Lower leg skin (tissue), 4 donors: ENCODE measurements at regions not wholly inside any gene's neighbourhood (a gene's known extent, or its start where the extent isn't known, plus 50 kb on each side); places are given as distances from the start of the nearest gene placed in this dataset.
"Not testable (repeated sequence)": the region's sequence is repeated elsewhere in the genome, so short reads cannot be mapped to it uniquely, and the experiment has no call there.

ENCODE experiments used
- DNase-seq, 2 donors: peaks; one replicate each; pipeline ENCODE4 v3.0.0-alpha.2; 2019; ENCODE audit warnings: low spot score in 2 of 2
- H3K4me3 ChIP-seq: fragments of 200-600 bp; sonication (generic); 2 replicates; pipeline ENCODE4 v1.5.1; 2017; ENCODE audit warnings: mild to moderate bottlenecking, low read depth; ENCODE audit not compliant: poor library complexity, severe bottlenecking
- POLR2A ChIP-seq, 2 donors: fragments of 450-650 bp; IDR thresholded peaks; one replicate each; pipeline ENCODE4 v1.6.1; 2016 to 2017; ENCODE audit warnings: antibody characterized with exemption in 2 of 2, mild to moderate bottlenecking in 1 of 2, moderate library complexity in 1 of 2
- WGBS, 2 donors: methylation state at CpG; one replicate each; pipeline ENCODE4 v1.1.5; 2018; 5-methylcytosine and 5-hydroxymethylcytosine counted together
- intact Hi-C: fragments of 100-400 bp; cut with DNase I; formaldehyde crosslinking; loops from one replicate; pipeline ENCODE4 v1.15.0; 2023; ENCODE audit warnings: low total_unique reads
- TF ChIP-seq, protein P1 (sequence below), 3 donors: fragments of 450-650 bp; IDR thresholded peaks; one replicate each; pipeline ENCODE4 v1.5.1; 2016; ENCODE audit warnings: antibody characterized with exemption in 3 of 3, mild to moderate bottlenecking in 3 of 3, moderate library complexity in 2 of 3

DNA sequence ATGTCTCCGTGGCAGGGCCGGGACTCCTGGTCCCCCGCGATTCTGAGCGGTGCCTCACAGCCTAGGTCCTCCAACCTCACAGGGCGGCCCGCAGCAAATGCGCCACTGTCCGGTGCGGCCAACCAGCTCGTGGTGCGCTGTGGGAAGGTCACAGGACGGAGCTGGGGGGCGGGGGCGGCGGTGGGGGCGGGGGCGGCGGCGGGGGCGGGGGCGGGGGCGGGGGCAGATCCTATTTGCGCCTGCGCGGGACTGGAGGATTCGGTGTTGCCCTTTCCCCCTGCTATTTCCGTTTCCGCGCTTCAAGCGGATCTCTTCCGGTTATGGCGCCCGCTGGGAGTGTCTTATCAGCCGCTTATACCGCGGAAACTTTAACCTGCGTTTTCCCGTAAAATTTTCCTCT is 106.7 kb upstream of the SNRPN start:
- intact Hi-C loops, result no loop called here
- 40 to 56% methylated on average over 27 to 35 of the region's 39 CpGs for WGBS, 2 donors
- H3K4me3 ChIP-seq, result no peak overlapping the region
- TF ChIP-seq POLR2A (IDR thresholded peaks at IDR 0.05), result no peak
- TF ChIP-seq, protein P1, sequence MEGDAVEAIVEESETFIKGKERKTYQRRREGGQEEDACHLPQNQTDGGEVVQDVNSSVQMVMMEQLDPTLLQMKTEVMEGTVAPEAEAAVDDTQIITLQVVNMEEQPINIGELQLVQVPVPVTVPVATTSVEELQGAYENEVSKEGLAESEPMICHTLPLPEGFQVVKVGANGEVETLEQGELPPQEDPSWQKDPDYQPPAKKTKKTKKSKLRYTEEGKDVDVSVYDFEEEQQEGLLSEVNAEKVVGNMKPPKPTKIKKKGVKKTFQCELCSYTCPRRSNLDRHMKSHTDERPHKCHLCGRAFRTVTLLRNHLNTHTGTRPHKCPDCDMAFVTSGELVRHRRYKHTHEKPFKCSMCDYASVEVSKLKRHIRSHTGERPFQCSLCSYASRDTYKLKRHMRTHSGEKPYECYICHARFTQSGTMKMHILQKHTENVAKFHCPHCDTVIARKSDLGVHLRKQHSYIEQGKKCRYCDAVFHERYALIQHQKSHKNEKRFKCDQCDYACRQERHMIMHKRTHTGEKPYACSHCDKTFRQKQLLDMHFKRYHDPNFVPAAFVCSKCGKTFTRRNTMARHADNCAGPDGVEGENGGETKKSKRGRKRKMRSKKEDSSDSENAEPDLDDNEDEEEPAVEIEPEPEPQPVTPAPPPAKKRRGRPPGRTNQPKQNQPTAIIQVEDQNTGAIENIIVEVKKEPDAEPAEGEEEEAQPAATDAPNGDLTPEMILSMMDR (IDR thresholded peaks at IDR 0.05), result no peak
- no peak for DNase-seq

DNA sequence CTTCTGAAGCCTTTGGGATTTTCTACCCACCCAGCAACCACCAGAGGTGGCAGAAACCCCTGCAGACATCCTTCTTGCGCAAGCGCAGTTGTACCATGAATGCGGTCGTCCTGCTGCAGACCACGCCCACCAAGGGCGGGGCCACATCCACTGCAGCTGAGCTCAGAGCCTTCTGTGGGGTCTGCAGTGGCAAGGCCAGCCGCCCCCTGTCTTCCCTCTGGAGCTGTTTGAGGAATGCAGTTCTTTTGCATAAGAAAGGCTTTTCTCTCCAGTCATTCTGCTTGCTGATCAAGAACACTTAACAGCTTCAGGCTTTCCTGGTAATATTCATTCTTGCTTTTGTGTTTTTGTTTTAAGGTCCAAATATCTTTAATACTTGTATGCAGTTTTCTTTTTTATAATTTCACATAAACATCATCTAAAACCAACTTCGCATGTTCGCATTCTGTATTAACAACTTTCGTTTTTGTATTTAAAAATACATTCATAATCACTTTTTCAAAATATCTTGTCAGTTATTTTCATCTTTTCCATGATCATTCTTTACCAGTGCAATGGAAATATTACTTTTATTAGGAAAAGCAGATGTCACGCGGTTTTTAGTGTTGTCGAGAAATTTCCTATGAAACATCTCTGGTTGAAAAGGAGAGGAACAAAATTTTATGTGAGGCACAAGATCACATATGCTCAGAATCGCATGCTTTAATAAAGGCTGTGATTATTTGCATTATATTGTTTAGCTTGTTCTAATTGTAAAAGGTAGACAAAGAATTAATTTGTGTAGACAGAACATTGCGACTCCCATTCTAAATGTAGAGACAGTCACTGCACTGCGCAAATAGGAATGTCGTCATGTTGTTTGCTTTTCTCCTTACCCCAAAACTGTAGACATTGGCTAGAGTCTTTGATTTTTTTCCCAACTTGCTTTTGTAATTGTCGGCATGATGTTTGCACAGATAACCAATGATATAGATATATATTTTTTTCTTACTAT is 98.1 kb upstream of the SNRPN start:
- H3K4me3 ChIP-seq, result no peak overlapping the region

DNA sequence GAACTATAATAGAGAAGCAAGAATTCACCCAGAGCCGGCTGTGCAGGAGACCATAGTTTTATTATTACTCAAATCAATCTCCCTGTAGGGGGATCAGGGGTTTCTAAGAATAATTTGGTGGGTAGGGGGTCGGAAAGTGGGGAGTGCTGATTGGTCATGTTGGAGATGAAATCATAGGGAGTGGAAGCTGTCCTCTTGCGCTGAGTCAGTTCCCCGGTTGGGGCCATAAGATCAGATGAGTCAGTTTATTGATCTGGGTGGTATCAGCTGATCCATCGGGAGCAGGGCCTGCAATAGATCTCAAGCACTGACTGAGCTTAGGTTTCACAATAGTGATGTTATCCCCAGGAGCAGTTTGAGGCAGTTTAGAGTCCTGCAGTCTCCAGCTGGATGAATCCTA is 97.0 kb upstream of the SNRPN start:
- intact Hi-C loops, result no loop called here
- DNase-seq, result no peak
- 54 to 74% methylated on average over 5 of the region's 5 CpGs for WGBS, 2 donors
- TF ChIP-seq POLR2A (IDR thresholded peaks at IDR 0.05), result no peak
- TF ChIP-seq, protein P1 (IDR thresholded peaks at IDR 0.05), result no peak
- no peak overlapping the region for H3K4me3 ChIP-seq

More for the DNA sequence above, 98.1 kb upstream of the SNRPN start:
- DNase-seq, result no peak
- no peak for TF ChIP-seq POLR2A (IDR thresholded peaks at IDR 0.05)
- TF ChIP-seq, protein P1 (IDR thresholded peaks at IDR 0.05), result no peak
- 48 to 50% methylated on average over 18 of the region's 18 CpGs for WGBS, 2 donors
- intact Hi-C loops, result no loop called here

DNA sequence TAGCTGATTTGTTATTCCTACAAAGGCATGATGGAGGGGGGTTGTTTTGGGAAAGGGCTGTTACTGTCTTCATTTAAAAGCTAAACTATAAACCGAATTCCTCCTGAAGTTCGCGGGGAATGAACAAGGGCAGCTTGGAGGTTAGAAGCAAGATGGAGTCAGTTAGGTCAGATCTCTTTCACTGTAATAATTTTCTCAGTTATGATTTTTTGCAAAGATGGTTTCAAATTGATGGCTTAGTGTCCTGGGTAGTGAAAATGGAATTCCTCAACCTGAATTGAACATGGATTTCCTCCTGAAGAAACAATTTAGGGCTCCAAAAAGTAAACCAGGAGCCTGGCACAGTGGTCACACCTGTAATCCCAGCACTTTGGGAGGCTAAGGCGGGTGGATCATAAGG is 96.6 kb upstream of the SNRPN start:
- H3K4me3 ChIP-seq, DNase-seq, intact Hi-C loops: not testable (repeated sequence)
- WGBS, 2 donors, result 73 to 81% methylated on average over 4 of the region's 4 CpGs

DNA sequence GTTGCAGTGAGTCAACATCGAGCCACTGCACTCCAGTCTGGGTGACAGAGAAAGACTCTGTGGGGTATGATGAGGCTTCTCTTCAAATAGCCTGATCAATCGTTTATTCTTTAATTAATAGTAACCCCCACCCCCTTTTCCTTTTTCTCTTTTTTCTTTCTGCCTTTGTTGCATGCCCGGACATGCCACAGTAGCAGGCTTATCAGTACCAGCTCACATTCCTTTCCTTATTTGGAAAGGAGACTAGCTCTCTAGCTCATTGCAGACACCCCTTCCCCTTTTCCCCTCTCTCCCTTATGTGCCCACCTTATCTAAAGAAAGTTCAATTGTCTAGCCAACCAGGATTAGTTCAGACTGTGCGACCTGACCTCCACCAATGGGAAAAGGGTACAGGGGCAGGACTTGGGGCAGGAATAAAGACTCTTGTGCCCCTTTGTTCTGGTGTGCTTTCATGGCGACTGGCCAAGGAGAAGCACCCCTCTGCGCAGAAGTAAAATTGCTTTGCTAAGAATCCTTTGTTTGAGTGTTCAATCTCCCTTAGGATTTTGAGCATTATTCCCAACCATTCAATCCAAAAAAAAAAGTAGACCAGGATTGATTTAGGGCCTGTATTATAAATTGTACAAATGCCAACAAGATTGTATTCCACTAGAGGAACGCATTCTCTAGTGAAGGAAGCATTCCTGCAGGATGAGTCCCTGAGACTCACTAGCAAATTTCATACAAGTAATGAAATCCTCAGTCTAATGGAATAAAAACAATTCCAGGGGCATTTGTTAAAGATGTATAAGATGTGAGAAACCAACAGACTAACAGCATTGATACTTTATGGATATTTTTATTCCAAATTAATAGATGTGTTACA is 95.8 kb upstream of the SNRPN start:
- no peak for TF ChIP-seq POLR2A (IDR thresholded peaks at IDR 0.05)
- TF ChIP-seq, protein P1 (IDR thresholded peaks at IDR 0.05), result no peak
- intact Hi-C loops, result no loop called here
- WGBS, 2 donors, result 55 to 59% methylated on average over 7 of the region's 7 CpGs
- no peak overlapping the region for H3K4me3 ChIP-seq
- DNase-seq, result no peak
